ENCODE measurements at regions not wholly inside any gene's neighbourhood (a gene's known extent, or its start where the extent isn't known, plus 50 kb on each side); places are given as distances from the start of the nearest gene placed in this dataset.

DNA sequence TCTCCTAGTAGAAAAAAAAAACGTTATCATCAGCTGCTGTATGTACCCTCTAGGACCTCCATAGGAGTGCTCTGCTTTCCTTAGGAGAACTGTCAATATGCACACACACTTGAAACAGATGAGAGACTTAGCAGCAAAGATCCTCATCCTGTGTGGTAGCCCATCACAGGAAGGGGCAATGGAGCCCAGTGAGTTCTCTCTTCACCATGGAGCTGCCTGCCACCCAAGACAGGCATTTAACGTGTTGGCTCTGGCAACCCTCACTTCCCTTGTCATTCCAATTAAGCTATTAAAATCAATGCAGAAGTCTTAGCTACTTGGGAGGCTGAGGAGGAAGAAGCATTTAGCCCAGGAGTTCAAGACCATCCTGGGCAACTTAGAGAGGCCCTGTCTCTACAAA, 64.8 kb upstream of the PLEKHA5 start:
- Histone ChIP-seq H3K27me3 (ENCODE audit: control insufficient read depth in 1 of 2, insufficient read depth in 2 of 2, low read length in 2 of 2) (no peaks in the 10 kb centered on the region), H3K27ac (ENCODE audit: low read depth in 1 of 2, low read length in 2 of 2) (no peak overlapping the region), H3K4me3 (ENCODE audit: low read length) (no peak overlapping the region), H3K9me3 (ENCODE audit: control insufficient read depth in 1 of 2, insufficient read depth in 1 of 2, low read length in 2 of 2) (no peaks in the 10 kb centered on the region), H3K4me1 (ENCODE audit: insufficient read depth, low read length) (no peaks in the 10 kb centered on the region), H3K36me3 (ENCODE audit: insufficient read depth, low read length) (no peaks in the 10 kb centered on the region)
- Mint-ChIP-seq H3K9me3 (no peaks in the 10 kb centered on the region), H3K27me3 (no peaks in the 10 kb centered on the region), H3K27ac (no peak overlapping the region), H3K4me3 (no peak overlapping the region), H3K4me1 (ENCODE audit: low read depth) (no peaks in the 10 kb centered on the region), H3K36me3 (ENCODE audit: low read depth) (no peaks in the 10 kb centered on the region)
- intact Hi-C loops (cut with DNase I, micrococcal nuclease) = no loop called here
- POLR2A ChIA-PET = no interaction called here
- no peak for ATAC-seq (ENCODE audit: poor library complexity)
- TF ChIP-seq CTCF (IDR thresholded peaks at IDR 0.05) = no peak
- CTCF ChIA-PET = no interaction called here
- DNase-seq = no peak

DNA sequence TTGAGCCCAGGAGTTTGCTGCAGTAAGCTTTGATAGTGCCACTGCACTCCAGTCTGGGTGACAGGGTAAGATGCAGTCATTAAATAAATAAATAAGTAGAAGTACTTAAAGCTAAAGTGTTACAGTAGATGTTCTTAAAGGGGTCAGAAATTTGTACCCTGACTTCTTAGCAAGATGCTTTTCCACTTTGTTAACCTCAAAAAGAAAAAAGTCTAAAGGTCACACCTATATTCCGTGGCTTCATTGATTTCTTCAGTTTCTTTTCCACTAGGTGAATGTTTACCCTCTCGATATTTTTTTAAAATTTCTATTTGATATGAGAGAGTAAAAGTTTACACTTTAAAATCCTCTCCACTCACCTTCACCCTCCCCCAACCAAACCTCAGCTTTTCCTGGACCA, 64.3 kb upstream of the PLEKHA5 start:
- Histone ChIP-seq H3K4me1 (ENCODE audit: insufficient read depth, low read length) (no peaks in the 10 kb centered on the region), H3K9me3 (ENCODE audit: control insufficient read depth in 1 of 2, insufficient read depth in 1 of 2, low read length in 2 of 2) (no peaks in the 10 kb centered on the region), H3K27ac (ENCODE audit: low read depth in 1 of 2, low read length in 2 of 2) (no peak overlapping the region), H3K4me3 (ENCODE audit: low read length) (no peak overlapping the region), H3K36me3 (ENCODE audit: insufficient read depth, low read length) (no peaks in the 10 kb centered on the region), H3K27me3 (ENCODE audit: control insufficient read depth in 1 of 2, insufficient read depth in 2 of 2, low read length in 2 of 2) (no peaks in the 10 kb centered on the region)
- no peak for ATAC-seq (ENCODE audit: poor library complexity)
- Mint-ChIP-seq H3K27me3 (no peaks in the 10 kb centered on the region), H3K4me1 (ENCODE audit: low read depth) (no peaks in the 10 kb centered on the region), H3K9me3 (no peaks in the 10 kb centered on the region), H3K4me3 (no peak overlapping the region), H3K36me3 (ENCODE audit: low read depth) (no peaks in the 10 kb centered on the region), H3K27ac (no peak overlapping the region)
- no peak for DNase-seq
- intact Hi-C loops (cut with DNase I, micrococcal nuclease) = no loop called here
- POLR2A ChIA-PET = no interaction called here
- no peak for TF ChIP-seq CTCF (IDR thresholded peaks at IDR 0.05)
- CTCF ChIA-PET = no interaction called here

DNA sequence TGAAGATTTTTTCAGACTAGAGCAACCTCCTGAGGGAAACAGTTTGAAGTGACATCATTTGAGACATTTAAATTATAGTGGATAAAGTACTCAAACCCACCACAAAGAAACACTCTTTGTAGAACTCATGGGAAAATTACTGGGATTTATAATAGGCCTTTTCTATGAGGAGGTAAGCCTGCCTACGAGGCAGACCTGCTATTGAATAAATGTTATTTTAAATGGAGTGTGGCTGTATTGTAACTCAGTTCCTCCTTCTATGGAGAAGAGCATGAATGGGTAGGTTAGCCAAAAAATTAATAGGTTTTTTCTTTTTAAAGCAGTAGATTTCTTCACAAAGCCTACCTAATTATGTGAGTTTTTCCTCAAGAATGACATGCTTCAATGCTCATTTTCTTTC, 63.7 kb upstream of the PLEKHA5 start:
- Mint-ChIP-seq H3K27me3 (no peaks in the 10 kb centered on the region), H3K4me3 (no peak overlapping the region), H3K36me3 (ENCODE audit: low read depth) (no peaks in the 10 kb centered on the region), H3K4me1 (ENCODE audit: low read depth) (no peaks in the 10 kb centered on the region), H3K27ac (no peak overlapping the region), H3K9me3 (no peaks in the 10 kb centered on the region)
- H3K36me3 ChIP-seq (ENCODE audit: insufficient read depth, low read length) = no peaks in the 10 kb centered on the region
- TF ChIP-seq CTCF (IDR thresholded peaks at IDR 0.05) = no peak
- no peak for ATAC-seq (ENCODE audit: poor library complexity)
- intact Hi-C loops (cut with DNase I, micrococcal nuclease) = no loop called here
- no peaks in the 10 kb centered on the region for H3K9me3 ChIP-seq (ENCODE audit: control insufficient read depth in 1 of 2, insufficient read depth in 1 of 2, low read length in 2 of 2)
- POLR2A ChIA-PET = no interaction called here
- H3K4me3 ChIP-seq (ENCODE audit: low read length) = no peak overlapping the region
- H3K27me3 ChIP-seq (ENCODE audit: control insufficient read depth in 1 of 2, insufficient read depth in 2 of 2, low read length in 2 of 2) = no peaks in the 10 kb centered on the region
- H3K27ac ChIP-seq (ENCODE audit: low read depth in 1 of 2, low read length in 2 of 2) = no peak overlapping the region
- H3K4me1 ChIP-seq (ENCODE audit: insufficient read depth, low read length) = no peaks in the 10 kb centered on the region
- no peak for DNase-seq
- CTCF ChIA-PET = no interaction called here
